ENCODE measurements at regions not wholly inside any gene's neighbourhood (a gene's known extent, or its start where the extent isn't known, plus 50 kb on each side); places are given as distances from the start of the nearest gene placed in this dataset.

- no peak for TF ChIP-seq CTCF (IDR thresholded peaks at IDR 0.05)
- H3K9me3 ChIP-seq, result no peaks in the 10 kb centered on the region
- intact Hi-C loops (cut with DNase I; ENCODE audit: low total_unique reads), result no loop called here
- no peaks in the 10 kb centered on the region for H3K27me3 ChIP-seq
- H3K36me3 ChIP-seq, result no peaks in the 10 kb centered on the region
- no peak overlapping the region for H3K27ac ChIP-seq
- no peak overlapping the region for H3K4me3 ChIP-seq
- H3K4me1 ChIP-seq, result no peaks in the 10 kb centered on the region
- no peak for DNase-seq
These were observed 420.9 kb upstream of the SOX9 start for GRCh38 chr17:71699907-71700306.

DNA sequence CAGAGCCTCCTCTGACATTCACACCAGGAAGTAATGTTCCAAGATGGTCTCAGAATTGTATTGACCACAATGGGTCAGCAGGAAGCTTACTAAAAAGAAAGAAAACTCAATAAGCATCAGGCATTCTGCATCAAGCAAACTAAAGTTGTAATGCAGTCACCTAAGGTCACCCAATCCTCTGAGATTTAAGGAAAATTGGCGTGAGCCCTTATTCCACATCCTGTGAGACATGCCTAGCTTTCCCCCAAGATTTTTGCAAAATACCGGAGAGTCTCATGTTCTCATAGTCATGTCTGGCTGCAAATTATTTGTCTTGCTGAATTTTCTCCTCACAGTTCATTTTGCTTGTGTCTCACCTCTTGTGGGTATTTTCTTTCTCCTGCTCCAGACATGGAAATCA lies 417.1 kb upstream of the SOX9 start:
- Histone ChIP-seq H3K27ac (no peak overlapping the region), H3K4me3 (no peak overlapping the region), H3K27me3 (no peaks in the 10 kb centered on the region), H3K4me1 (no peaks in the 10 kb centered on the region), H3K36me3 (no peaks in the 10 kb centered on the region), H3K9me3 (no peaks in the 10 kb centered on the region)
- no peak for TF ChIP-seq CTCF (IDR thresholded peaks at IDR 0.05)
- intact Hi-C loops (cut with DNase I; ENCODE audit: low total_unique reads), result no loop called here
- DNase-seq, result no peak

DNA sequence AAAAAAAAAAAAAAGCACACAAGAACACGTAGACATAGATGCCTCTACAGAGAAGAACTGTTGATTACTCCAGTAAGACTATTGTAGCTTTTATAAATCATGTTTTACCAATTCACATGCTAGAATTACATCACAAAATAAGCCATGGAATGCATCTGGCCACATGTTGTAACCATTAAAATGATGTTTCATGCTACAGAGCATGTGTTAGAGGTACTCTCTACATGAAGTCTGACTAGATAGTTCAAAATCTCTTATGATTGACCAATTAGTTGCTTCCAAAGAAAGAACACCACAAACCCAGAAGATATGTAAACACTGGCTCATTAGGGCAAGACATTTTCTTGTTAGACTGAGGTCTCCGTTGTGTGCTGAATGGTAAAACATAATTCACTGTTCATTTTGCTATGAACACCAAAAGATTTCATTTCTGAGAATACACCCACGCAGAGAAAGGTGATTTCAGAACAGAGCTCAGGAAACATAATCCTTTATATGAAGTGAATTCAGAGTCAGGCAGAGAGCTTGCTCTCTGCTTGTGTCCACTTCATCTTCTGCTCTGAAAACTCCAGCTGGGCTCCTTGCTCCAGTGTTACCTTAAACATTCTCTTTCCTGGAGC lies 411.4 kb upstream of the SOX9 start:
- DNase-seq, result no peak
- H3K27ac ChIP-seq, result no peak overlapping the region
- H3K4me3 ChIP-seq, result no peak overlapping the region
- no peak for TF ChIP-seq CTCF (IDR thresholded peaks at IDR 0.05)
- intact Hi-C loops (cut with DNase I; ENCODE audit: low total_unique reads), result no loop called here
- H3K36me3 ChIP-seq, result no peaks in the 10 kb centered on the region
- H3K9me3 ChIP-seq, result no peaks in the 10 kb centered on the region
- no peaks in the 10 kb centered on the region for H3K4me1 ChIP-seq
- no peaks in the 10 kb centered on the region for H3K27me3 ChIP-seq

DNA sequence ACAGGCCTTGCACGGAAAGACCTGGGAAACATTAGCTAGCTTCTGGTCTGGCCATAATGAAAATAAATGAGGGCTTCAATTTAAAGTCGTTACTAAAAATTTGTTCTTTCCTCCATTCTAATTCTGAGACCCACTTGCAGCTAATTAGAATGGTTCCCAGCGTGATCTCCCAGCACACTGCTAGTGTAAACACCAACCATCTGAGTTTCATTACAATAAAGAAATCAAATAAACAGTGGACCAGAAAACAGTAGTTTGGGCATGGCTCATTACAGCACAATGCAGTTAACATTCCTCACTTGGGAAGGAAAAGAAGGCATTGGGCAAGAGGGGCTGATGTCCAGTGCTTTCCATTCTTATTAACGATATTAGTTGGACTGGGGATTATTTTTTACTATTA lies 410.9 kb upstream of the SOX9 start:
- H3K4me1 ChIP-seq, result no peaks in the 10 kb centered on the region
- no peaks in the 10 kb centered on the region for H3K27me3 ChIP-seq
- no peak for TF ChIP-seq CTCF (IDR thresholded peaks at IDR 0.05)
- H3K27ac ChIP-seq, result no peak overlapping the region
- DNase-seq, result no peak
- H3K36me3 ChIP-seq, result no peaks in the 10 kb centered on the region
- H3K9me3 ChIP-seq, result no peaks in the 10 kb centered on the region
- intact Hi-C loops (cut with DNase I; ENCODE audit: low total_unique reads), result no loop called here
- H3K4me3 ChIP-seq, result no peak overlapping the region

- no peak for DNase-seq
- TF ChIP-seq CTCF (IDR thresholded peaks at IDR 0.05), result no peak
- Histone ChIP-seq H3K4me1 (no peaks in the 10 kb centered on the region), H3K36me3 (no peaks in the 10 kb centered on the region), H3K27me3 (no peaks in the 10 kb centered on the region), H3K9me3 (no peaks in the 10 kb centered on the region), H3K4me3 (no peak overlapping the region), H3K27ac (no peak overlapping the region)
- intact Hi-C loops (cut with DNase I; ENCODE audit: low total_unique reads), result no loop called here
These were observed 410.0 kb upstream of the SOX9 start for GRCh38 chr17:71710816-71711215.

DNA sequence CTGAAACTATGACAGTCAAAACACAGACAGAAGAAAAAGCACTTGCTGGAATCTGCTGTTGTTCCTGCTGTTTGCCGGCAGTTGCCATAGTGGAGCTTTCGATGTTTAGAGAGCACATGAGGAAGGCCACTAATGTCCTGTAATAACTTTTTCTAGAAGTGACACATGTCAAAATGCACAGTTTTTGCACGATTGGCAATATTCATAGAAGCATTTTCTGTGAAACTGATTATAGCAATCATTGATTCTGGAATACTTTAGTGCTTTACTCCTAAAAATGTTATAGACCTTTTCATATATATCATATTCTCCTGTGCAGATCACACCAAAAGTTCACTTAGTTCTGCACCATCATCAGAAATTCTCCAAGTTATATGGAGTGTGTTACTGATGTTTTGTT lies 407.0 kb upstream of the SOX9 start:
- DNase-seq, result no peak
- H3K9me3 ChIP-seq, result no peaks in the 10 kb centered on the region
- intact Hi-C loops (cut with DNase I; ENCODE audit: low total_unique reads), result no loop called here
- H3K27ac ChIP-seq, result no peak overlapping the region
- H3K4me3 ChIP-seq, result no peak overlapping the region
- no peak for TF ChIP-seq CTCF (IDR thresholded peaks at IDR 0.05)
- no peaks in the 10 kb centered on the region for H3K27me3 ChIP-seq
- no peaks in the 10 kb centered on the region for H3K4me1 ChIP-seq
- no peaks in the 10 kb centered on the region for H3K36me3 ChIP-seq

Measured in tibial artery (tissue), 4 donors.